NCI-H1048 (cell line): ENCODE measurements at regions not wholly inside any gene's neighbourhood (a gene's known extent, or its start where the extent isn't known, plus 50 kb on each side); places are given as distances from the start of the nearest gene placed in this dataset.

Experiments
- DNase-seq: peaks from one replicate; lab custom pipeline; 2025; lab: John Stamatoyannopoulos, UW

- no peak for DNase-seq
Observed at GRCh38 chr14:71498212-71498611, 434.0 kb upstream of the RGS6 start.

- DNase-seq, result no peak
Observed at GRCh38 chr14:71499018-71499417, 433.2 kb upstream of the RGS6 start.

- DNase-seq, result no peak
Observed at GRCh38 chr14:71507681-71508080, 424.5 kb upstream of the RGS6 start.

DNA sequence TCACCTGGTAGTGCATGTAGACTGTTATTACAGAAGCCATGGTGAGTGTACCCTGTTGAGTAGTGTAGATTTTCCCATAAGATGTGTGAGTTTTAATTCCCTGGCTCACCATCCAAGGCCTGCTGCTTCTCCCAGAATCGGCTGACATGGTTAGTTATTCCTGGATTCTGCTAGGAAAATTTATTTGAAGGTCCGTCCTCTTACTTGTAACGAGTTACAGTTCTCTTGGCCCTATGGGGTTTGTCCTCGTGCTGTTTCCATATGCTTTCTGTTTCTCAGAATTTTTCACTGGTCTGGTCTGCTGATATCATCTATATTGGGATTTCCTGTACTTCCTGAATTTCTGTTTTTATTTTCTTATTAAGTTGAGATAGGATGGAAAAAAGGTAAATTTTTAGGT is 423.3 kb upstream of the RGS6 start:
- no peak for DNase-seq

DNA sequence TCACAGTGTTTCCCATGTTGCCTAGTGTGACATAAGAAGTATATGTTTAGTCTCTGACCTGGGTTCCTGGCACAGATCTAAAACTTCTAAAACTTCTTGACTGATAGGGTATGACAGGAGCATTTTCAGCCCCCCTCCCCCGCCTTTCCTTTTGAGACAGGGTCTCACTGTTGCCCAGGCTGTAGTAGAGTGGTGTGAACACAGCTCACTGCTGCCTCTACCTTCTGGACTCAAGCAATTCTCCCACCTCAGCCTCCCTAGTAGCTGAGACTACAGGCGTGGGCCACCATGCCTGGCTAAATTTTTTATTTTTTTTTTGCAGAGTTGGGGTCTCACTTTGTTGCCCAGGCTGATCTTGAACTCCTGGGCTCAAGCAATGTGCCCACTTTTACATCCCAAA is 421.1 kb upstream of the RGS6 start:
- DNase-seq, result no peak

- DNase-seq, result no peak
Observed at GRCh38 chr14:71514941-71515919, 417.0 kb upstream of the RGS6 start.

- no peak for DNase-seq
Observed at GRCh38 chr14:71521238-71522135, 410.7 kb upstream of the RGS6 start.

DNA sequence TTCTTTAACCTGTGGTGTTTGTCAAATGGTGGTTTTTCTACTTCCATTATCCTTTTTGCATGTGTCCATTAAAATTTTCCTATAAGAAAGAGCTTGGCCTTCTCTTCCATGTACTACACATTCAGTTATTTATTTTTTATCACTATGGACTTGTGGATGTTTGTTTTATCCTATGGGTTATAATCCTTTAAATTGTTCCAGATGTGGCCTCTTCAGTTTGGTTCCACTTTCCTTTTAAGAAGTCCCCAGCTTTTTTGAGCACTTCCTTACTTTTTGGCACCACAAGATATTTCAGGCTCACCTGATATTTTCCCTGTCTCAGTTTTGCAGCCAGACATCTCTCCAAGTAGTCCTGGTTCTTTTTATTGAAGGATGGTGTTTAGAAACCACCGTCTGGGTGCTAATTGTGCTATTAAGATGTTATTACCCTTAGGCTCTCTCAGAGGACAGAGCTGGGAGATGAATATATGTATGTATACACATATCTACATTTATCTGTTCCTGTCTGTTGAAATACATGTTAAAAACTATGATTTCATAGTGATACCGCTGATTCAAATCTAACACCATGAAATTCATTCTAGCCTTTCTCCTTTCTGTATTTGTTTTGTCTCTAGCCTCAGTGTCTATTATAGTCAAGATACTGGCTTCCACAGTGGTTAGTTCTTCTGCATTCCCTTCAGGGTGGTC is 408.5 kb upstream of the RGS6 start:
- no peak for DNase-seq

DNA sequence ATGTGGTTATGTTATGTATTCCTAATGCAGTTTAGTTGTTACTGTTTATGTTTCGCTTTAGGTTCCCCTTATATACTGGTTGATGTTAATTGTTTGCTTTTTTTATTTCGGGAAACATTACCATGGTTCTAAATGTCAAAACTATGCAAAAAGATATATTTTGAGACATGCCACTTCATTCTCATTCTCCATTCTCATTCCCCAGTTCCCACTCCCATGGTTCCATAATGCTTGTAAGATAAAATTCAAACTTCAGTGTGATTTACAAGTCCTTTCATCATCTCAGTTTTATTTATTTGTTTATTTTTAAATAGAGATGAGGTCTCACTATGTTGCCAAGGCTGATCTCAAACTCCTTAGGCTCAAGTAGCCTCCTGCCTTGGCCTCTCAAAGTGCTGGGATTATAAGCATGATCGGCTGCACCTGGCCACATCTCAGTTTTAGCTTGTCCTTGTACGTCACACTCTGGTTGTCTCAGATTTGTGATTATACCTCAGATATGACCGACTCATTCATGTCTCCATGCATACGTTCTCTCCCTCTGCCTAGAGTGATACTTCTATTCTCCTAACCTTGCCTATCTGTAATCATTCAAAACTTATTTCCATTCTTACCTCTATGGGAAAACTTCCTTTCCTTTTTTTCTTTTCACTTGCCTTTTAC is 407.8 kb upstream of the RGS6 start:
- no peak for DNase-seq

DNA sequence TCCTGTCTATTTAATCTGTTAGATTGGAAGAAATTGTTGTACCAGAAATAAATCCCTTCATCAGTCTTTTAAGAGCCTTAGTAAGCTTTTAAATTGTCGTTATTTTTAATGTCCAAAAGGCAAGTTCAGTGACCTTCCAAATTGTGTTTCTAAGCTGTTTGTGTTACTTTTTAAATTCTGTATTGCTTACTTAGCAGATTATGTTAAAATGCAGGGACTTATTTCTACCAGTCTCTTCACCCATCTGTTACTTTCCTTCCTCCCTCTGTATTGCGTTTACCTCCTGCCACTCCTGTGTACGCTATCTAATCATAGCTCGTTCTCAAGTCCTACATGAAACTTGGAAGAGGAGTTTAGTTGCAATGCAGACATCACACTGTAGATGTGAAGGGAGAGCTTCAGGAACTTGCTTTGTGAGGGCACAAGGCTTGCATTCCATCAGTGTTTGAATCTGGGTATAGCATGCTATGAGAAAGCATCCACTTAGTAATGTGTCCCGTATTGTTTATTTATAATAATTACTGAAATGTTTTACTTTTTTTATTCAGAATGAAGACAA is 406.5 kb upstream of the RGS6 start:
- no peak for DNase-seq

- no peak for DNase-seq
Observed at GRCh38 chr14:71526388-71526787, 405.8 kb upstream of the RGS6 start.

- DNase-seq, result no peak
Observed at GRCh38 chr14:71527838-71528237, 404.4 kb upstream of the RGS6 start.

GRCh38 chr14:71529848-71530247 is 402.4 kb upstream of the RGS6 start:
- no peak for DNase-seq

- no peak for DNase-seq
Observed at GRCh38 chr14:71532344-71532743, 399.9 kb upstream of the RGS6 start.

GRCh38 chr14:71532790-71533189 is 399.4 kb upstream of the RGS6 start:
- no peak for DNase-seq

- no peak for DNase-seq
Observed at GRCh38 chr14:71533390-71533789, 398.8 kb upstream of the RGS6 start.

DNA sequence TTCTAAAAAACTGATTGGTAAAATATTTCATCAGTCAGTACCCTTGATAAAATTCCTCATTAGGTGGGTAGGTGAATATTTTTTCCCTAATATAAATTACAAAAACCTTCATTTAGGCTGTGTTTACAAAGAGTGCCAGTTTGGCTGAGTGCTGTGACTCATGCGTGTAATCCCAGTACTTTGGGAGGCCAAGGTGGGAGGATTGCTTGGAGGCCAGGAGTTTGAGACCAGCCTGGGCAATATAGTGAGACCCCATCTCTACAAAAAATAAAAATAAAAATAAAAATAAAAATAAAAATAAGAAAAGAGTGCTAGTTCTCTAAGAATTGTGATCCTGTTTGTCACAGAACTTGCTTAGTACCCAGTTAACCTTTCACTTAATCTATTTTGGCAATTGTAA is 398.4 kb upstream of the RGS6 start:
- no peak for DNase-seq

DNA sequence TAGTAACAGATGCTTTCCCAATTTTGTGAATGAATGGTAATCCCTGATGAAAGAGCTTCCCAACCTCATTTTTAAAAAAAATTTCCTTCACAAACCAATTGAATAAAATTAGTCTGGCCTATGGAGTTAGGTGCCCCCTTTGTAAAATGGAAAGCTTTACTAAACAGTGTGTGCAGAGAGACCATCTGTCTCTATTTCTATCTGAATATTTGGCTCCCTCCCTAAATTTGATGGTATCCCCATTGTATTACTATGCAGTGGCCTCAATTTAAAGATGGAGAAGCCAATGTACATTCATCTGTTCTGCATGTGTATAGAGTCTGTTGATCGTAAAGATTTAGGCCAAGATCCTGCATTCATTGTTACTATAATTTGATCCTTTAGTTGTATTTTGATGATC is 397.7 kb upstream of the RGS6 start:
- no peak for DNase-seq

DNA sequence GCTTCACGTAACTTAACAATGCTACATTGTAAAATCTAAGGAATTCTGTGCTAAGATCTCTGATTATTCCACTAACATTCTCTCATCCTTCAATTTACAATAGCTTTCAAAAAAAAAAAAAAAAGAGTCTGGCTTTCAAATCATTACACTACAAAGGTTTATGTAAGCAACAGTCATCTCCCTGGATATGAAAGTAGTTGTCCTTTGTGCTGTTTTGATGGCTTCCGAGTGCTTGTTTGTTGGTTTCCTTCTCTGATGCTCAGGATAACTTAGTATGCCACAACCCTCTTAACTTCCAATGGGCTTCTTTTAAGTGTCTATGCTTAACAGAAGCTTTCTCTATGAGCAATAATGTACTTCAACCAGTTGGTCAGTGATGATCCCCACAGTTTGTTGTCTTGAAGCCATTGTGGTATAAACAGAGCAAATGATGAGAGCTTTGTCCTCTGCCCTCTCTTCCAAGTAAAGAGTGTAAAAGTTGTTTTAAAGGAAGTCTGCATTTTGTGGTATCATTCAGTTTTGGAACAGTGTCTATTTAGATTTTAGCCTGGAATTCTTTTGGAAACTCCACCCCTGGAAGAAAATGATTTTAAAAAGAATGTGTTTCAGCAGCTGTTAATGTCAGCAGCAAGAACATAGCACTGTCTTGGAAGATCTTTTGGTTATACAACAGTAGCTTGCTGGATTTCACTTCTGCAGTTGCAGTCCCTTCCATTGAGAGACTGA is 396.1 kb upstream of the RGS6 start:
- DNase-seq, result no peak

GRCh38 chr14:71536927-71537772 is 395.1 kb upstream of the RGS6 start:
- DNase-seq, result no peak
